CD4-positive, alpha-beta T cell (primary cell): ENCODE measurements at regions not wholly inside any gene's neighbourhood (a gene's known extent, or its start where the extent isn't known, plus 50 kb on each side); places are given as distances from the start of the nearest gene placed in this dataset.

Experiments used
- ATAC-seq: fragments of 200-7000 bp; cut with Tn5 transposase; one replicate; pipeline ENCODE4 v1.10.0; 2022; ENCODE audit warnings: mild to moderate bottlenecking; ENCODE audit not compliant: poor library complexity
- CTCF ChIA-PET: fragments of 350-600 bp; sonication (Branson Sonifier 250); formaldehyde crosslinking; loops from one replicate; lab custom pipeline; 2021; ENCODE audit warnings: antibody characterized with exemption, inconsistent platforms; lab: Charles Lee
- POLR2A ChIA-PET: fragments of 350-600 bp; sonication (Branson Sonifier 250); formaldehyde crosslinking; loops from one replicate; lab custom pipeline; 2021; ENCODE audit warnings: antibody characterized with exemption, inconsistent platforms; lab: Charles Lee
- DNase-seq, 14 experiments: peaks; one replicate each; pipeline ENCODE4 v3.0.0-alpha.2; 2013 to 2020; ENCODE audit warnings: mixed read lengths in 2 of 14
- H3K27ac ChIP-seq, 2 donors: one replicate each; pipeline versions ENCODE4 v1.5.1 to v1.7.0; 2013; ENCODE audit warnings: low read length in 2 of 2, low read depth in 1 of 2, mild to moderate bottlenecking in 1 of 2
- H3K27me3 ChIP-seq, 2 experiments: 1 replicate in 1 of 2; 2 replicates in 1 of 2; pipeline versions ENCODE4 v1.6.1 to v1.7.0; 2013; ENCODE audit warnings: low read length in 2 of 2, control low read depth in 1 of 2, mild to moderate bottlenecking in 1 of 2, moderate library complexity in 1 of 2; ENCODE audit not compliant: insufficient read depth in 2 of 2, control insufficient read depth in 1 of 2
- H3K36me3 ChIP-seq: one replicate; pipeline ENCODE4 v1.6.1; 2013; ENCODE audit warnings: low read length, control low read depth; ENCODE audit not compliant: insufficient read depth
- H3K4me1 ChIP-seq: one replicate; pipeline ENCODE4 v1.6.1; 2013; ENCODE audit warnings: low read length, control low read depth; ENCODE audit not compliant: insufficient read depth
- H3K4me3 ChIP-seq: one replicate; pipeline ENCODE4 v1.5.1; 2013; ENCODE audit warnings: mild to moderate bottlenecking, low read length, moderate library complexity
- H3K9me3 ChIP-seq, 2 experiments: 1 replicate in 1 of 2; 2 replicates in 1 of 2; pipeline versions ENCODE4 v1.6.1 to v1.7.0; 2013; ENCODE audit warnings: low read length in 2 of 2, mild to moderate bottlenecking in 2 of 2, control low read depth in 1 of 2, moderate library complexity in 1 of 2; ENCODE audit not compliant: control insufficient read depth in 1 of 2, insufficient read depth in 1 of 2
- H3K27ac Mint-ChIP-seq: one replicate; pipeline ENCODE4 v1.8.0; 2020; ENCODE audit warnings: mixed read lengths
- H3K27me3 Mint-ChIP-seq: one replicate; pipeline ENCODE4 v1.8.0; 2021; ENCODE audit warnings: mixed read lengths
- H3K36me3 Mint-ChIP-seq: one replicate; pipeline ENCODE4 v1.8.0; 2021; ENCODE audit warnings: low read depth, mixed read lengths
- H3K4me1 Mint-ChIP-seq: one replicate; pipeline ENCODE4 v1.8.0; 2021; ENCODE audit warnings: low read depth, mixed read lengths
- H3K4me3 Mint-ChIP-seq: one replicate; pipeline ENCODE4 v1.8.0; 2020; ENCODE audit warnings: mild to moderate bottlenecking, mixed read lengths
- H3K9me3 Mint-ChIP-seq: one replicate; pipeline ENCODE4 v1.8.0; 2020; ENCODE audit warnings: mixed read lengths
- CTCF ChIP-seq: fragments of 200-600 bp; IDR thresholded peaks from one replicate; pipeline ENCODE4 v1.8.0; 2022; ENCODE audit warnings: antibody characterized with exemption, mild to moderate bottlenecking
- intact Hi-C, 2 experiments: fragments of 100-400 bp; cut with DNase I in 1 of 2; cut with micrococcal nuclease in 1 of 2; formaldehyde crosslinking; loops; one replicate each; pipeline versions ENCODE4 v1.15.1 to v1.9.0; 2023 to 2025; cut with DNase I, micrococcal nuclease

DNA sequence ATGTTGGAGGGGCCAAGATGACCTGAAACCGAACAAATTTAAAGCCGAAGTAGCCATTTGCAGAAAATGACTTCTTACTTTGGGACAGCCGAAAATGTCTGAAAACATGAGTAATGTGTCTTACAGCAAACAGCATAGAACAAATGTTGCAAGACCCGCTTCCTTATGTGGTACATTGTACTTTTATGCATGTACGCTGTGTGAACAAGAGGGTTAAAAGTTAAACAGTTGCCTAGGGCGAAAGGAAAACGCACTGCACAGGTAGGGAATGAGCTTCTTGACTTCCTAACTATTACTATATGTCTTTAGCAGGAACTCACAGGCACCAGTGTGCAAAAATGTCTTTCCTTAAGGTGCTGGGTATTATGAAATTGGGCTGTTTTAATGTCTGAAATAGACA is 303.5 kb upstream of the MGMT start:
- peaks cover 4% of the 10 kb centered on the region for H3K27me3 Mint-ChIP-seq
- Histone ChIP-seq H3K4me3 (no peak overlapping the region), H3K27me3 (no peaks in the 10 kb centered on the region), H3K27ac (no peak overlapping the region), H3K9me3 (peaks cover 0 to 12% of the 10 kb centered on the region in 2 experiments), H3K4me1 (no peaks in the 10 kb centered on the region), H3K36me3 (no peaks in the 10 kb centered on the region)
- no peaks in the 10 kb centered on the region for H3K4me1 Mint-ChIP-seq
- H3K36me3 Mint-ChIP-seq, result no peaks in the 10 kb centered on the region
- ChIA-PET POLR2A (no interaction called here), CTCF (no interaction called here)
- DNase-seq (no peak), ATAC-seq (no peak)
- H3K4me3 Mint-ChIP-seq, result no peak overlapping the region
- no peaks in the 10 kb centered on the region for H3K9me3 Mint-ChIP-seq
- no peak overlapping the region for H3K27ac Mint-ChIP-seq
- intact Hi-C loops, result no loop called here
- no peak for TF ChIP-seq CTCF

DNA sequence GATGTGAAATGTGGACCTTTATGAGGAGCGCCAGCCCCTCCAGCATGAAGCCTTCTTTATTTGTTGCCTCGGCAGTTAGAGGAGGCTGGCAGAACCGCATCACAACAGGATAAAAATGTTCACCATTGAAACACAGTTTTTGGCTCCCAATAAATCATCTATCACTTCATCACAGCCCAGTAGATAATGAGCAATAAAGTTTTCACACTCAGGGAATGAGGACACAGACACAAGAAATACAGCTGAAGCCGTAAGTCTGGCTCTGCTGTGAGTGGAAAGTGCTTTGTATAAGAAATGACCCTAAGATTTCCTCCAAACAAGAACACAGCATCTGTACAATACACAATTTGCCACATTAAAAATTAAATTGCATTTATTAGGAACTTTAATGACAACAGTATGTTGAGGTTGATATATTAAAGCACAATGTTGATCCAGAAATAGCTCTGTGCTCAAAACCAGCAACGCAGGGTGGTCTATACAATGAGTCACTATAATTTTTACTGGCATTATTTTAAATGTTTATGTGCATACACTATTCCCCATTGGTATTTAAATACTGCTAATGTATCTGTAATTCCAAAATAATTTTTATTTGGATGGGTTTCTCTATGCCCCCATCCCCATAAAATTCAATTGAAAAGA is 301.8 kb upstream of the MGMT start:
- Mint-ChIP-seq H3K27ac (no peak overlapping the region), H3K36me3 (no peaks in the 10 kb centered on the region), H3K27me3 (peaks cover 4% of the 10 kb centered on the region), H3K9me3 (no peaks in the 10 kb centered on the region), H3K4me1 (no peaks in the 10 kb centered on the region), H3K4me3 (no peak overlapping the region)
- Histone ChIP-seq H3K27me3 (no peaks in the 10 kb centered on the region), H3K4me3 (no peak overlapping the region), H3K9me3 (peaks cover 0 to 12% of the 10 kb centered on the region in 2 experiments), H3K4me1 (no peaks in the 10 kb centered on the region), H3K36me3 (no peaks in the 10 kb centered on the region), H3K27ac (no peak overlapping the region)
- ATAC-seq (no peak), DNase-seq (no peak)
- ChIA-PET CTCF (interaction anchor here (0.6 kb wide), 1 partner anchor 11 kb away, joined by 3 read pairs; no protein-coding TSS in a partner anchor), POLR2A (no interaction called here)
- intact Hi-C loops, result no loop called here
- TF ChIP-seq CTCF, result no peak

- Histone ChIP-seq H3K27me3 (no peaks in the 10 kb centered on the region), H3K4me1 (no peaks in the 10 kb centered on the region), H3K36me3 (no peaks in the 10 kb centered on the region), H3K9me3 (peaks cover 0 to 12% of the 10 kb centered on the region in 2 experiments), H3K27ac (no peak overlapping the region), H3K4me3 (no peak overlapping the region)
- TF ChIP-seq CTCF, result no peak
- ChIA-PET CTCF (interaction anchor here (0.6 kb wide), 1 partner anchor 12 kb away, joined by 3 read pairs; no protein-coding TSS in a partner anchor), POLR2A (no interaction called here)
- no peak overlapping the region for H3K27ac Mint-ChIP-seq
- no peak overlapping the region for H3K4me3 Mint-ChIP-seq
- H3K27me3 Mint-ChIP-seq, result peaks cover 4% of the 10 kb centered on the region
- no peaks in the 10 kb centered on the region for H3K36me3 Mint-ChIP-seq
- intact Hi-C loops, result no loop called here
- no peaks in the 10 kb centered on the region for H3K9me3 Mint-ChIP-seq
- no peak for DNase-seq
- no peak for ATAC-seq
- H3K4me1 Mint-ChIP-seq, result no peaks in the 10 kb centered on the region
Measured at GRCh38 chr10:129165770-129166169, 301.3 kb upstream of the MGMT start.
